ENCODE measurements at regions not wholly inside any gene's neighbourhood (a gene's known extent, or its start where the extent isn't known, plus 50 kb on each side); places are given as distances from the start of the nearest gene placed in this dataset.

GRCh38 chr4:85114526-85114925 lies 148.0 kb upstream of the WDFY3 start:
- no peak overlapping the region for H3K4ac ChIP-seq (ENCODE audit: low read depth, low read length)
- no peak overlapping the region for H3K4me2 ChIP-seq (ENCODE audit: low read length)
- no peaks in the 10 kb centered on the region for H3K27me3 ChIP-seq (ENCODE audit: insufficient read depth, low read length)
- H2BK12ac ChIP-seq (ENCODE audit: low read length): no peak overlapping the region
- no peak overlapping the region for H3K4me3 ChIP-seq (ENCODE audit: low read depth, low read length)
- no peak overlapping the region for H4K12ac ChIP-seq (ENCODE audit: low read depth, low read length)
- H3K14ac ChIP-seq (ENCODE audit: low read length): no peak overlapping the region
- H2BK120ac ChIP-seq (ENCODE audit: insufficient read depth, low read length, poor library complexity): no peak overlapping the region
- no peak overlapping the region for H2AFZ ChIP-seq (ENCODE audit: insufficient read depth, low read length, poor library complexity)
- H3K4me1 ChIP-seq (ENCODE audit: control insufficient read depth in 1 of 2, insufficient read depth in 2 of 2, low read length in 2 of 2): no peaks in the 10 kb centered on the region
- H3K23ac ChIP-seq (ENCODE audit: low read length): no peak overlapping the region
- no peak overlapping the region for H3K18ac ChIP-seq (ENCODE audit: low read length)
- no peak overlapping the region for H3K9ac ChIP-seq (ENCODE audit: low read length)
- no peaks in the 10 kb centered on the region for H3K9me3 ChIP-seq (ENCODE audit: insufficient read depth, low read depth, low read length)
- H4K8ac ChIP-seq (ENCODE audit: low read depth, low read length): no peak overlapping the region
- no peak overlapping the region for H2AK5ac ChIP-seq (ENCODE audit: low read length)
- H4K91ac ChIP-seq (ENCODE audit: low read depth, low read length): no peak overlapping the region
- H3K79me2 ChIP-seq (ENCODE audit: control insufficient read depth, insufficient read depth, low read length, poor library complexity): no peaks in the 10 kb centered on the region
- no peak for DNase-seq
- H3K36me3 ChIP-seq (ENCODE audit: control insufficient read depth in 1 of 2, insufficient read depth in 2 of 2, low read length in 2 of 2): no peaks in the 10 kb centered on the region
- no peaks in the 10 kb centered on the region for H3K79me1 ChIP-seq (ENCODE audit: low read length)
- no CpG with 5 or more reads among the region's 3 CpGs for WGBS (ENCODE audit: extremely low coverage, insufficient coverage, insufficient read length)
- H3K27ac ChIP-seq (ENCODE audit: low read depth, low read length): no peak overlapping the region
- no peak overlapping the region for H2BK5ac ChIP-seq (ENCODE audit: low read depth, low read length, poor library complexity)

- Histone ChIP-seq H3K18ac (ENCODE audit: low read length) (no peak overlapping the region), H2BK12ac (ENCODE audit: low read length) (no peak overlapping the region), H2BK120ac (ENCODE audit: insufficient read depth, low read length, poor library complexity) (no peak overlapping the region), H3K36me3 (ENCODE audit: control insufficient read depth in 1 of 2, insufficient read depth in 2 of 2, low read length in 2 of 2) (no peaks in the 10 kb centered on the region), H3K27me3 (ENCODE audit: insufficient read depth, low read length) (no peaks in the 10 kb centered on the region), H4K91ac (ENCODE audit: low read depth, low read length) (no peak overlapping the region), H3K4me2 (ENCODE audit: low read length) (no peak overlapping the region), H3K27ac (ENCODE audit: low read depth, low read length) (no peak overlapping the region), H3K4me1 (ENCODE audit: control insufficient read depth in 1 of 2, insufficient read depth in 2 of 2, low read length in 2 of 2) (no peaks in the 10 kb centered on the region), H3K23ac (ENCODE audit: low read length) (no peak overlapping the region), H3K4me3 (ENCODE audit: low read depth, low read length) (no peak overlapping the region), H2AFZ (ENCODE audit: insufficient read depth, low read length, poor library complexity) (no peak overlapping the region), H3K9ac (ENCODE audit: low read length) (no peak overlapping the region), H2BK5ac (ENCODE audit: low read depth, low read length, poor library complexity) (no peak overlapping the region), H3K9me3 (ENCODE audit: insufficient read depth, low read depth, low read length) (no peaks in the 10 kb centered on the region), H3K14ac (ENCODE audit: low read length) (no peak overlapping the region), H4K8ac (ENCODE audit: low read depth, low read length) (no peak overlapping the region), H2AK5ac (ENCODE audit: low read length) (no peak overlapping the region), H3K79me1 (ENCODE audit: low read length) (no peaks in the 10 kb centered on the region), H4K12ac (ENCODE audit: low read depth, low read length) (no peak overlapping the region), H3K4ac (ENCODE audit: low read depth, low read length) (no peak overlapping the region), H3K79me2 (ENCODE audit: control insufficient read depth, insufficient read depth, low read length, poor library complexity) (no peaks in the 10 kb centered on the region)
- no peak for DNase-seq
Observed at GRCh38 chr4:85116008-85116407, 149.5 kb upstream of the WDFY3 start.

GRCh38 chr4:85125688-85126087 lies 159.2 kb upstream of the WDFY3 start:
- H4K91ac ChIP-seq (ENCODE audit: low read depth, low read length): no peak overlapping the region
- H3K9ac ChIP-seq (ENCODE audit: low read length): no peak overlapping the region
- H4K8ac ChIP-seq (ENCODE audit: low read depth, low read length): no peak overlapping the region
- no peaks in the 10 kb centered on the region for H3K79me1 ChIP-seq (ENCODE audit: low read length)
- no peak overlapping the region for H3K4ac ChIP-seq (ENCODE audit: low read depth, low read length)
- no peak overlapping the region for H3K27ac ChIP-seq (ENCODE audit: low read depth, low read length)
- WGBS (ENCODE audit: extremely low coverage, insufficient coverage, insufficient read length): no CpG with 5 or more reads among the region's 1 CpG
- H3K14ac ChIP-seq (ENCODE audit: low read length): no peak overlapping the region
- DNase-seq: no peak
- H3K9me3 ChIP-seq (ENCODE audit: insufficient read depth, low read depth, low read length): no peaks in the 10 kb centered on the region
- no peak overlapping the region for H3K23ac ChIP-seq (ENCODE audit: low read length)
- no peak overlapping the region for H2BK12ac ChIP-seq (ENCODE audit: low read length)
- no peak overlapping the region for H2BK120ac ChIP-seq (ENCODE audit: insufficient read depth, low read length, poor library complexity)
- no peak overlapping the region for H3K4me2 ChIP-seq (ENCODE audit: low read length)
- H2BK5ac ChIP-seq (ENCODE audit: low read depth, low read length, poor library complexity): no peak overlapping the region
- no peak overlapping the region for H3K4me3 ChIP-seq (ENCODE audit: low read depth, low read length)
- no peak overlapping the region for H2AFZ ChIP-seq (ENCODE audit: insufficient read depth, low read length, poor library complexity)
- H3K36me3 ChIP-seq (ENCODE audit: control insufficient read depth in 1 of 2, insufficient read depth in 2 of 2, low read length in 2 of 2): no peaks in the 10 kb centered on the region
- no peak overlapping the region for H3K18ac ChIP-seq (ENCODE audit: low read length)
- H2AK5ac ChIP-seq (ENCODE audit: low read length): no peak overlapping the region
- no peaks in the 10 kb centered on the region for H3K79me2 ChIP-seq (ENCODE audit: control insufficient read depth, insufficient read depth, low read length, poor library complexity)
- no peaks in the 10 kb centered on the region for H3K27me3 ChIP-seq (ENCODE audit: insufficient read depth, low read length)
- no peak overlapping the region for H4K12ac ChIP-seq (ENCODE audit: low read depth, low read length)
- H3K4me1 ChIP-seq (ENCODE audit: control insufficient read depth in 1 of 2, insufficient read depth in 2 of 2, low read length in 2 of 2): peaks cover 3% of the 10 kb centered on the region in 2 experiments

- no peak overlapping the region for H3K4ac ChIP-seq (ENCODE audit: low read depth, low read length)
- H3K27me3 ChIP-seq (ENCODE audit: insufficient read depth, low read length): no peaks in the 10 kb centered on the region
- H2BK5ac ChIP-seq (ENCODE audit: low read depth, low read length, poor library complexity): no peak overlapping the region
- H3K79me1 ChIP-seq (ENCODE audit: low read length): no peaks in the 10 kb centered on the region
- H2BK12ac ChIP-seq (ENCODE audit: low read length): no peak overlapping the region
- no peak overlapping the region for H3K23ac ChIP-seq (ENCODE audit: low read length)
- no peaks in the 10 kb centered on the region for H3K9me3 ChIP-seq (ENCODE audit: insufficient read depth, low read depth, low read length)
- H3K4me3 ChIP-seq (ENCODE audit: low read depth, low read length): no peak overlapping the region
- no peak overlapping the region for H3K9ac ChIP-seq (ENCODE audit: low read length)
- H3K18ac ChIP-seq (ENCODE audit: low read length): no peak overlapping the region
- no peak overlapping the region for H2AFZ ChIP-seq (ENCODE audit: insufficient read depth, low read length, poor library complexity)
- WGBS (ENCODE audit: extremely low coverage, insufficient coverage, insufficient read length): no CpG with 5 or more reads among the region's 6 CpGs
- H3K36me3 ChIP-seq (ENCODE audit: control insufficient read depth in 1 of 2, insufficient read depth in 2 of 2, low read length in 2 of 2): no peaks in the 10 kb centered on the region
- H2AK5ac ChIP-seq (ENCODE audit: low read length): no peak overlapping the region
- H4K8ac ChIP-seq (ENCODE audit: low read depth, low read length): no peak overlapping the region
- H2BK120ac ChIP-seq (ENCODE audit: insufficient read depth, low read length, poor library complexity): no peak overlapping the region
- no peak overlapping the region for H4K12ac ChIP-seq (ENCODE audit: low read depth, low read length)
- no peak overlapping the region for H3K27ac ChIP-seq (ENCODE audit: low read depth, low read length)
- no peak overlapping the region for H4K91ac ChIP-seq (ENCODE audit: low read depth, low read length)
- no peak overlapping the region for H3K4me2 ChIP-seq (ENCODE audit: low read length)
- no peaks in the 10 kb centered on the region for H3K79me2 ChIP-seq (ENCODE audit: control insufficient read depth, insufficient read depth, low read length, poor library complexity)
- peaks cover 3% of the 10 kb centered on the region in 2 experiments for H3K4me1 ChIP-seq (ENCODE audit: control insufficient read depth in 1 of 2, insufficient read depth in 2 of 2, low read length in 2 of 2)
- no peak overlapping the region for H3K14ac ChIP-seq (ENCODE audit: low read length)
- no peak for DNase-seq
Observed at GRCh38 chr4:85126991-85127591, 160.6 kb upstream of the WDFY3 start.

Data from trophoblast cell (in vitro differentiated cells and primary cell).